SH-SY5Y (cell line): ENCODE measurements at regions not wholly inside any gene's neighbourhood (a gene's known extent, or its start where the extent isn't known, plus 50 kb on each side); places are given as distances from the start of the nearest gene placed in this dataset.

Source experiments
- GATA2 ChIP-seq: IDR thresholded peaks from 2 replicates; pipeline ENCODE4 v1.6.1; 2011; ENCODE audit warnings: mild to moderate bottlenecking, low read depth, low read length
- GATA3 ChIP-seq: IDR thresholded peaks from 2 replicates; pipeline ENCODE4 v1.6.1; 2011; ENCODE audit warnings: low read depth, mild to moderate bottlenecking, low read length, moderate library complexity

GRCh38 chr3:30188713-30189112 lies 417.7 kb upstream of the TGFBR2 start:
- TF ChIP-seq GATA2 (no peak), GATA3 (no peak)
